ENCODE measurements at regions not wholly inside any gene's neighbourhood (a gene's known extent, or its start where the extent isn't known, plus 50 kb on each side); places are given as distances from the start of the nearest gene placed in this dataset.

GRCh38 chr6:165973473-165973872 is 194.2 kb downstream of the TBXT start:
- Histone ChIP-seq H3K36me3 (no peaks in the 10 kb centered on the region), H3K4me1 (no peaks in the 10 kb centered on the region), H3K9me3 (no peaks in the 10 kb centered on the region), H3K27me3 (no peaks in the 10 kb centered on the region), H3K27ac (replicated peaks in 1 of 4) (no peak overlapping the region), H3K4me3 (no peak overlapping the region)
- WGBS, result 87% methylated on average over 7 of the region's 7 CpGs
- TF ChIP-seq CTCF (IDR thresholded peaks at IDR 0.05), result no peak
- no peak for TF ChIP-seq EP300 (IDR thresholded peaks at IDR 0.05)
- TF ChIP-seq POLR2A (IDR thresholded peaks at IDR 0.05; ENCODE audit: low read depth), result no peak
- TF ChIP-seq POLR2AphosphoS5 (IDR thresholded peaks at IDR 0.05), result no peak
- intact Hi-C loops (cut with DNase I), result no loop called here
- no peak for DNase-seq (ENCODE audit: extremely low spot score)

GRCh38 chr6:165972139-165972802 is 195.4 kb downstream of the TBXT start:
- Histone ChIP-seq H3K36me3 (no peaks in the 10 kb centered on the region), H3K4me3 (no peak overlapping the region), H3K4me1 (no peaks in the 10 kb centered on the region), H3K27me3 (no peaks in the 10 kb centered on the region), H3K27ac (replicated peaks in 1 of 4) (no peak overlapping the region), H3K9me3 (no peaks in the 10 kb centered on the region)
- intact Hi-C loops (cut with DNase I), result no loop called here
- no peak for TF ChIP-seq POLR2A (IDR thresholded peaks at IDR 0.05; ENCODE audit: low read depth)
- no peak for TF ChIP-seq CTCF (IDR thresholded peaks at IDR 0.05)
- TF ChIP-seq POLR2AphosphoS5 (IDR thresholded peaks at IDR 0.05), result no peak
- no peak for TF ChIP-seq EP300 (IDR thresholded peaks at IDR 0.05)
- no peak for DNase-seq (ENCODE audit: extremely low spot score)
- 85% methylated on average over 12 of the region's 12 CpGs for WGBS

GRCh38 chr6:165971202-165971601 is 196.4 kb downstream of the TBXT start:
- no peaks in the 10 kb centered on the region for H3K4me1 ChIP-seq
- peak; percentile 45 for DNase-seq (ENCODE audit: extremely low spot score)
- no peaks in the 10 kb centered on the region for H3K27me3 ChIP-seq
- H3K4me3 ChIP-seq, result no peak overlapping the region
- H3K27ac ChIP-seq (replicated peaks in 1 of 4), result no peak overlapping the region
- H3K9me3 ChIP-seq, result no peaks in the 10 kb centered on the region
- 82% methylated on average over 4 of the region's 4 CpGs for WGBS
- intact Hi-C loops (cut with DNase I), result no loop called here
- H3K36me3 ChIP-seq, result no peaks in the 10 kb centered on the region
- no peak for TF ChIP-seq CTCF (IDR thresholded peaks at IDR 0.05)
- TF ChIP-seq POLR2A (IDR thresholded peaks at IDR 0.05; ENCODE audit: low read depth), result no peak
- TF ChIP-seq EP300 (IDR thresholded peaks at IDR 0.05), result no peak

- Histone ChIP-seq H3K9me3 (no peaks in the 10 kb centered on the region), H3K36me3 (no peaks in the 10 kb centered on the region), H3K27me3 (no peaks in the 10 kb centered on the region), H3K4me1 (no peaks in the 10 kb centered on the region), H3K4me3 (no peak overlapping the region), H3K27ac (replicated peaks in 1 of 4) (no peak overlapping the region)
- intact Hi-C loops (cut with DNase I), result no loop called here
- DNase-seq (ENCODE audit: extremely low spot score), result no peak
- TF ChIP-seq POLR2AphosphoS5 (IDR thresholded peaks at IDR 0.05) (no peak), EP300 (IDR thresholded peaks at IDR 0.05) (no peak), POLR2A (IDR thresholded peaks at IDR 0.05; ENCODE audit: low read depth) (no peak), CTCF (IDR thresholded peaks at IDR 0.05) (no peak)
- 93% methylated on average over 4 of the region's 4 CpGs for WGBS
These were observed 197.7 kb downstream of the TBXT start for GRCh38 chr6:165970001-165970400.

- Histone ChIP-seq H3K27ac (replicated peaks in 1 of 4) (no peak overlapping the region), H3K9me3 (no peaks in the 10 kb centered on the region), H3K4me3 (no peak overlapping the region), H3K4me1 (no peaks in the 10 kb centered on the region), H3K36me3 (no peaks in the 10 kb centered on the region), H3K27me3 (no peaks in the 10 kb centered on the region)
- TF ChIP-seq POLR2AphosphoS5 (IDR thresholded peaks at IDR 0.05) (no peak), POLR2A (IDR thresholded peaks at IDR 0.05; ENCODE audit: low read depth) (no peak), EP300 (IDR thresholded peaks at IDR 0.05) (no peak)
- WGBS, result 85% methylated on average over 6 of the region's 6 CpGs
- DNase-seq (ENCODE audit: extremely low spot score), result no peak
- intact Hi-C loops (cut with DNase I), result no loop called here
These were observed 198.5 kb downstream of the TBXT start for GRCh38 chr6:165969184-165969583.

Measured in esophagus muscularis mucosa (tissue), 4 donors.